NCI-H1436 treated with DMSO at 0.1 percent for 48 hours (cell line): ENCODE measurements at regions not wholly inside any gene's neighbourhood (a gene's known extent, or its start where the extent isn't known, plus 50 kb on each side); places are given as distances from the start of the nearest gene placed in this dataset.

Experiments used
- DNase-seq: peaks from one replicate; lab custom pipeline; 2025; lab: John Stamatoyannopoulos, UW

GRCh38 chr12:127542931-127543330 is 724.0 kb upstream of the TMEM132C start:
- DNase-seq, result no peak

GRCh38 chr12:127546721-127547505 is 720.1 kb upstream of the TMEM132C start:
- DNase-seq, result no peak

GRCh38 chr12:127548123-127548553 is 718.8 kb upstream of the TMEM132C start:
- peak; percentile 93 for DNase-seq

GRCh38 chr12:127550271-127550670 is 716.7 kb upstream of the TMEM132C start:
- no peak for DNase-seq

GRCh38 chr12:127552838-127553237 is 714.1 kb upstream of the TMEM132C start:
- DNase-seq, result no peak

GRCh38 chr12:127555071-127555470 is 711.9 kb upstream of the TMEM132C start:
- no peak for DNase-seq

GRCh38 chr12:127556231-127556886 is 710.6 kb upstream of the TMEM132C start:
- no peak for DNase-seq

- no peak for DNase-seq
These were observed 708.6 kb upstream of the TMEM132C start for GRCh38 chr12:127558361-127558760.

GRCh38 chr12:127559349-127560040 is 707.5 kb upstream of the TMEM132C start:
- DNase-seq, result peak; percentile 93

GRCh38 chr12:127560041-127560478 is 706.9 kb upstream of the TMEM132C start:
- no peak for DNase-seq

- no peak for DNase-seq
These were observed 704.2 kb upstream of the TMEM132C start for GRCh38 chr12:127562816-127563215.

GRCh38 chr12:127565241-127565640 is 701.7 kb upstream of the TMEM132C start:
- no peak for DNase-seq

GRCh38 chr12:127567531-127567930 is 699.4 kb upstream of the TMEM132C start:
- no peak for DNase-seq

- DNase-seq, result no peak
These were observed 696.6 kb upstream of the TMEM132C start for GRCh38 chr12:127570387-127570786.

- DNase-seq, result no peak
These were observed 696.1 kb upstream of the TMEM132C start for GRCh38 chr12:127570793-127571360.

- no peak for DNase-seq
These were observed 695.4 kb upstream of the TMEM132C start for GRCh38 chr12:127571578-127571977.

GRCh38 chr12:127579446-127579845 is 687.5 kb upstream of the TMEM132C start:
- DNase-seq, result no peak

- no peak for DNase-seq
These were observed 684.9 kb upstream of the TMEM132C start for GRCh38 chr12:127582074-127582473.

GRCh38 chr12:127583041-127583440 is 683.9 kb upstream of the TMEM132C start:
- no peak for DNase-seq

- DNase-seq, result no peak
These were observed 678.7 kb upstream of the TMEM132C start for GRCh38 chr12:127588249-127588648.

- DNase-seq, result no peak
These were observed 677.4 kb upstream of the TMEM132C start for GRCh38 chr12:127589541-127589940.

GRCh38 chr12:127590868-127591267 is 676.1 kb upstream of the TMEM132C start:
- DNase-seq, result no peak
